ENCODE measurements at regions not wholly inside any gene's neighbourhood (a gene's known extent, or its start where the extent isn't known, plus 50 kb on each side); places are given as distances from the start of the nearest gene placed in this dataset.
"Not testable (repeated sequence)": the region's sequence is repeated elsewhere in the genome, so short reads cannot be mapped to it uniquely, and the experiment has no call there.

- not testable (repeated sequence) for TF ChIP-seq CTCF (IDR thresholded peaks at IDR 0.05; ENCODE audit: low read depth, low read length); EZH2phosphoT487 (IDR thresholded peaks at IDR 0.05; ENCODE audit: low read depth)
Measured at GRCh38 chr1:104288322-104288721, 538.6 kb downstream of the AMY1C start.

Data from OCI-LY3 (cell line).